ENCODE measurements at regions not wholly inside any gene's neighbourhood (a gene's known extent, or its start where the extent isn't known, plus 50 kb on each side); places are given as distances from the start of the nearest gene placed in this dataset.

GRCh38 chr7:52302765-52303520, 732.5 kb upstream of the POM121L12 start:
- POLR2A ChIA-PET, result no interaction called here
- CTCF ChIA-PET, result no interaction called here
- no peak for TF ChIP-seq SUZ12 (IDR thresholded peaks at IDR 0.05)
- no peak for TF ChIP-seq L3MBTL2 (conservative IDR thresholded peaks at IDR 0.05)
- TF ChIP-seq ELF4 (IDR thresholded peaks at IDR 0.05), result no peak
- TF ChIP-seq FOXM1 (IDR thresholded peaks at IDR 0.05; ENCODE audit: borderline replicate concordance), result no peak
- TF ChIP-seq SP1 (IDR thresholded peaks at IDR 0.05), result no peak
- TF ChIP-seq BHLHE40 (IDR thresholded peaks at IDR 0.05; ENCODE audit: borderline replicate concordance), result no peak
- no peak for TF ChIP-seq FOXA1 (IDR thresholded peaks at IDR 0.05)
- DNase-seq (ENCODE audit: extremely low spot score), result no peak

- CTCF ChIA-PET, result no interaction called here
- TF ChIP-seq SP1 (IDR thresholded peaks at IDR 0.05) (no peak), FOXM1 (IDR thresholded peaks at IDR 0.05; ENCODE audit: borderline replicate concordance) (no peak), FOXA1 (IDR thresholded peaks at IDR 0.05) (no peak), LEF1 (IDR thresholded peaks at IDR 0.05; ENCODE audit: borderline replicate concordance) (no peak), ARNT (IDR thresholded peaks at IDR 0.05) (no peak), CTBP1 (IDR thresholded peaks at IDR 0.05; ENCODE audit: borderline replicate concordance) (no peak), L3MBTL2 (conservative IDR thresholded peaks at IDR 0.05) (no peak), FOXK2 (IDR thresholded peaks at IDR 0.05) (no peak), HDGF (IDR thresholded peaks at IDR 0.05; ENCODE audit: borderline replicate concordance) (no peak), NFRKB (IDR thresholded peaks at IDR 0.05) (no peak), ZNF384 (IDR thresholded peaks at IDR 0.05) (no peak), TARDBP (IDR thresholded peaks at IDR 0.05) (no peak), SUZ12 (IDR thresholded peaks at IDR 0.05) (no peak), PKNOX1 (IDR thresholded peaks at IDR 0.05) (no peak), BHLHE40 (IDR thresholded peaks at IDR 0.05; ENCODE audit: borderline replicate concordance) (no peak), ELF4 (IDR thresholded peaks at IDR 0.05) (no peak)
- POLR2A ChIA-PET, result no interaction called here
- DNase-seq (ENCODE audit: extremely low spot score), result no peak
Measured at GRCh38 chr7:52297128-52297527, 738.3 kb upstream of the POM121L12 start.

- CTCF ChIA-PET, result no interaction called here
- DNase-seq (ENCODE audit: extremely low spot score), result no peak
- TF ChIP-seq HDGF (IDR thresholded peaks at IDR 0.05; ENCODE audit: borderline replicate concordance) (no peak), PKNOX1 (IDR thresholded peaks at IDR 0.05) (no peak), NFRKB (IDR thresholded peaks at IDR 0.05) (no peak), CTBP1 (IDR thresholded peaks at IDR 0.05; ENCODE audit: borderline replicate concordance) (no peak), LEF1 (IDR thresholded peaks at IDR 0.05; ENCODE audit: borderline replicate concordance) (no peak), ARNT (IDR thresholded peaks at IDR 0.05) (no peak), BHLHE40 (IDR thresholded peaks at IDR 0.05; ENCODE audit: borderline replicate concordance) (no peak), FOXM1 (IDR thresholded peaks at IDR 0.05; ENCODE audit: borderline replicate concordance) (no peak), SP1 (IDR thresholded peaks at IDR 0.05) (no peak), FOXK2 (IDR thresholded peaks at IDR 0.05) (no peak), ELF4 (IDR thresholded peaks at IDR 0.05) (no peak), FOXA1 (IDR thresholded peaks at IDR 0.05) (no peak), SUZ12 (IDR thresholded peaks at IDR 0.05) (no peak), TARDBP (IDR thresholded peaks at IDR 0.05) (no peak), L3MBTL2 (conservative IDR thresholded peaks at IDR 0.05) (no peak), ZNF384 (IDR thresholded peaks at IDR 0.05) (no peak)
- POLR2A ChIA-PET, result no interaction called here
Measured at GRCh38 chr7:52294942-52295341, 740.5 kb upstream of the POM121L12 start.

GRCh38 chr7:52289247-52289646, 746.2 kb upstream of the POM121L12 start:
- TF ChIP-seq SP1 (IDR thresholded peaks at IDR 0.05), result no peak
- TF ChIP-seq ELF4 (IDR thresholded peaks at IDR 0.05), result no peak
- no peak for TF ChIP-seq ARNT (IDR thresholded peaks at IDR 0.05)
- TF ChIP-seq FOXK2 (IDR thresholded peaks at IDR 0.05), result no peak
- TF ChIP-seq SUZ12 (IDR thresholded peaks at IDR 0.05), result no peak
- TF ChIP-seq FOXA1 (IDR thresholded peaks at IDR 0.05), result no peak
- TF ChIP-seq CTBP1 (IDR thresholded peaks at IDR 0.05; ENCODE audit: borderline replicate concordance), result no peak
- no peak for TF ChIP-seq HDGF (IDR thresholded peaks at IDR 0.05; ENCODE audit: borderline replicate concordance)
- TF ChIP-seq ZNF384 (IDR thresholded peaks at IDR 0.05), result no peak
- no peak for TF ChIP-seq LEF1 (IDR thresholded peaks at IDR 0.05; ENCODE audit: borderline replicate concordance)
- no peak for TF ChIP-seq PKNOX1 (IDR thresholded peaks at IDR 0.05)
- no peak for TF ChIP-seq TARDBP (IDR thresholded peaks at IDR 0.05)
- no peak for TF ChIP-seq BHLHE40 (IDR thresholded peaks at IDR 0.05; ENCODE audit: borderline replicate concordance)
- no peak for TF ChIP-seq FOXM1 (IDR thresholded peaks at IDR 0.05; ENCODE audit: borderline replicate concordance)
- TF ChIP-seq L3MBTL2 (conservative IDR thresholded peaks at IDR 0.05), result no peak
- no peak for TF ChIP-seq NFRKB (IDR thresholded peaks at IDR 0.05)

GRCh38 chr7:52287698-52288097, 747.7 kb upstream of the POM121L12 start:
- ChIA-PET POLR2A (no interaction called here), CTCF (no interaction called here)
- DNase-seq (ENCODE audit: extremely low spot score), result no peak
- TF ChIP-seq FOXK2 (IDR thresholded peaks at IDR 0.05) (no peak), ELF4 (IDR thresholded peaks at IDR 0.05) (no peak), FOXA1 (IDR thresholded peaks at IDR 0.05) (no peak)

More at GRCh38 chr7:52289247-52289646, 746.2 kb upstream of the POM121L12 start:
- DNase-seq (ENCODE audit: extremely low spot score), result no peak
- POLR2A ChIA-PET, result no interaction called here
- CTCF ChIA-PET, result no interaction called here

GRCh38 chr7:52285689-52286088, 749.7 kb upstream of the POM121L12 start:
- TF ChIP-seq L3MBTL2 (conservative IDR thresholded peaks at IDR 0.05), result no peak
- TF ChIP-seq SP1 (IDR thresholded peaks at IDR 0.05), result no peak
- no peak for TF ChIP-seq HDGF (IDR thresholded peaks at IDR 0.05; ENCODE audit: borderline replicate concordance)
- TF ChIP-seq CTBP1 (IDR thresholded peaks at IDR 0.05; ENCODE audit: borderline replicate concordance), result no peak
- CTCF ChIA-PET, result no interaction called here
- no peak for DNase-seq (ENCODE audit: extremely low spot score)
- POLR2A ChIA-PET, result interaction anchor here (1.2 kb wide), 1 partner anchor 9 kb away, joined by 3 read pairs; no protein-coding TSS in a partner anchor

All from HEK293T (cell line).